ENCODE measurements at regions not wholly inside any gene's neighbourhood (a gene's known extent, or its start where the extent isn't known, plus 50 kb on each side); places are given as distances from the start of the nearest gene placed in this dataset.

DNA sequence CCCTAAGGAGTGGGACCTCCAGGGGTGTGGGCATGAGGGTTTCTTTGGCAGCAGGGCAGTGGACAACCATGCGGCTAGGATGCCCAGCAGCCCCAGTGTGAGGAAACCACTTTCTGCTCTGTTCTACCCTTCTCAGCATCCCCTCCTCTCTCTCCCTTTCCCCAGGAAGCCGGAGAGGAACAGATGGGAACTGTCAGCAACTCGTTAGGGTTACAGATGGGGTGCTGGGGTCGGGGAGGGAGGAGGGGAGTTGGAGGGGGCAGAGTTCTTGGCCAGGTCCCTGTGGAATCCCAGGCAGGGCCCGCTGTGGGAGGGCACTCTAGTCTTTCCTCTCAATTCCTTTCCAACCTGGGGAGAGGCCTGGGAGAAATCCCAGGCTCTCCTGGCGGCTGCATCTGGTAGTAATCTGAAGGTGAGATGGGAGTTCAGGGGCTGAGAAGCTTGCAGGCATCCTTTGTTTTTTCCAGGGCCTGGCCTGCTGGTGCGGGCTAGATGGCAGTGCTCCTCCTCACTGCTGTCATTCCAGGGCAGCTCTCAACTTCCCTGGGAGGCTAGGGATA lies 93.9 kb upstream of the CSF3R start:
- no peak for DNase-seq (ENCODE audit: low read depth)

DNA sequence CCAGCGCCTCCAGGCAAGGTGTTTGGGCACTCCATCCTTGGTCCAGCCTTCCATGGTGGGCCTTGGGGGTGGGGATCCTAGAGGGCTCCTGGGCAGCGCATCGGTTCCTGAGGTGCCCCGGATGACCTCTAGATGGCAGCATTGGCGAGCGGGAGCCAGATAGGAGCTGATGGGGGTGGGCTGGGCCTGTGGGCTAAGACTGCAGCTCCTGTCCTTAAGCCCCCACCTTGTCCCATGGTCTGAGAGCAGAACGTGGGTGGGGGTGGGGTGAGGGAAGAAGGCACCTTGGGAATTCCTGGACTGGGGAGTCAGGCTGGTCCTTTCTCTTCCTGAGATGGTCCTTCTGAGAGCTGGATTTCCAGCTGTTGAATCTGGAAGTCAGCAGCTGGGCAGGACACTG lies 93.4 kb upstream of the CSF3R start:
- peak; percentile 39 for DNase-seq (ENCODE audit: low read depth)

DNA sequence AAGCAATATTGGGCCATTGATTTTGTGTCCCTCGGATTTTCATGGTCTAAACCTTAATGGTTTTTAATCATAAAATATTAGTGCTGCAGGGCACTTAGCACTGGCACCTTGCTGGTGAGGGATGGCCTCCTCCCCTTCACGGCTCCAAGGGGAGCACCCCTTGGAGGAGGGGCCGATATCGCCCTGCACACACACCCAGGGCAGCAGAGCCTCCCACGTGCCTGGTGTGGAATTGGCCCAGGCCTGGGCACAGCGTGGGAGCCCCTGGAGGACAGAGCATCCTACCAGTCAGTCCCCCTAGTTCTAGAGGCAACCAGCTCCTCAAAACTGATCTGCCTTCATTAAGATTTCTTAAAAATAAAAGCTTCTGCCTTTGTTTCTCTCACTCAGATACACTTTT lies 90.7 kb upstream of the CSF3R start:
- DNase-seq (ENCODE audit: low read depth) = no peak

DNA sequence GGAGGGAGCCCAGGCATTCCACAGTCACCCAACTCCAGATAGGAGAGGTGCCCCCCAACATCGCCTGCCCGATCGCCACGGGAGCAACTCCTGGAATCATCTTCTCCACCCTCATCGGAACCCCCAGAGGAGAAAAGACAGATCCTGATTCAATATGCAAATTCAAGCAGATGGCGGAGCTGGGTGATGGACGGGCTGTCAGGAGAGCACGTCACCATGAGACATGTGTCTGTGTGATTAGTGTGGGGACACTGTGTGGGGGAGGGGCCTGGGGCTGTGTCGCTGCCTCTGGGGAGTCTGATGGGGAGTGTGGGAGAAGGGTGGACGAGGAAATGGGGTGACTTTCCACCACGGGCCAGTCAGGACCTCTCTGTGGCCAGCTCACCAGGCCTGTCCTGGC lies 90.2 kb upstream of the CSF3R start:
- no peak for DNase-seq (ENCODE audit: low read depth)

DNA sequence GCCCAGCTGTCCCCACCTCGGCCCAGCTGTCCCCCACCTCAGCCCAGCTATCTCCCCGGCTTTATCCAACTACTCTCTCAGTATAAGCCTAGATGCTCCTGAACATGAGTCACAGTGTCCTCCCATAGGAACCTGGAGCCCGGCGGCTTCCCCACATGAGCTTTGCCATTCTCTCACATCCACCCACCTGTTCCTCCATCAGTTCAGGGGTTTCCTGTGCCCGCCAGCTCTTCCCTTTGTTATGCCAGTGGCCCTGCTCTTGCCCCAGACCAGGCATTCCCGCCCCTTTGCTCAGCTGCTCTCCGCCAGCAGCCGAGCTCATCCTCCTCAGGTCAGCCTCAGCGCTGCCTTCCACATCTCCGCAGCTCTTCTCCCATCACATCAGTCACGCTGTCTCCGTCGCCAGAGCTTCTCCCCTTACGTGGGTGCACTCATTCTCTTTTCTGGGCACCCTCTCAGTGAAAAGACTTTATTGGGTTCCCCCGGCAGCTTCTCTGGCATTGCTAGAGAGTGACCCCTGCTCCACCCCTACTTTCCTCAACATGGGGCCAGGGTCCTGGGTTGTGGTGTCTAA lies 89.5 kb upstream of the CSF3R start:
- no peak for DNase-seq (ENCODE audit: low read depth)

DNA sequence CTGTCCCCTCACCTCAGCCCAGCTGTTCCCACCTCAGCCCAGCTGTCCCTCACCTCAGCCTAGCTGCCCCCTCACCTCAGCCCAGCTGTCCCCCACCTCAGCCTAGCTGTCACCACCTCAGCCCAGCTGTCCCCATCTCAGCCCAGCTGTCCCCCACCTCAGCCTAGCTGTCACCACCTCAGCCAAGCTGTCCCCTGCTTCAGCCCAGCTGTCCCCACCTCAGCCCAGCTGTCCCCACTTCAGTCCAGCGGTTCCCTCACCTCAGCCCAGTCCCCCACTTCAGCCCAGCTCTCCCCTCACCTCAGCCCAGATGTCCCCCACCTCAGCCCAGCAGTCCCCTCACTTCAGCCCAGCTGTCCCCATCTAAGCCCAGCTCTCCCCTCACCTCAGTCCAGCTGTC lies 88.4 kb upstream of the CSF3R start:
- no peak for DNase-seq (ENCODE audit: low read depth)

DNA sequence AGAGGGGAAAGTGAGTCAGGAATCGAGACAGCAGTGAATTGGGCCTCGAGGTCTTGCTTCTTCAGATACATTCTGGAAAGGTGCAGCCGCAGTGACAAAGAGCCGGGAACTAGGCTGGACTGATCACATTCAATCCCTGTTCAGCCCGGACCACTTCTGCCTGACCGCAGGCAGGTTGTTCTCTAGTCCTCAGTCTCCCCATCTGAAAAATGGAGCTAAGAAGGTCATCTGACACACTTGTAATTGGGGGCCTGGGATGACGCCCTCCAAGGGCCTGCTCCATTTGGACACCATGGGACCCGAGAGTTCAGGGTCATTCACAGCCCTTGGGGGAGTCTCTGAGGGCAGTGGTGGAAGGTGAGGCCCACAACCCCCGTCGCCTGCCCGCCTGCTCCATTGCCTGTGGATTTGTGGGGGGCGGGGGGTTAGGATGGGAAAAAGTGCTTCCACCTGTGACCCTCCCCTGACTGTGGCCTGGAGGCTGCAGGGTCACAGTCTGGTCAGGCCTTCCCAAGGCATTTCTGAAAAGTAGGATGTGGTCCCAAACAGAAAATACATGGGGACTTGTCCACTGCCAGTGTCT lies 87.9 kb upstream of the CSF3R start:
- DNase-seq (ENCODE audit: low read depth) = no peak

DNA sequence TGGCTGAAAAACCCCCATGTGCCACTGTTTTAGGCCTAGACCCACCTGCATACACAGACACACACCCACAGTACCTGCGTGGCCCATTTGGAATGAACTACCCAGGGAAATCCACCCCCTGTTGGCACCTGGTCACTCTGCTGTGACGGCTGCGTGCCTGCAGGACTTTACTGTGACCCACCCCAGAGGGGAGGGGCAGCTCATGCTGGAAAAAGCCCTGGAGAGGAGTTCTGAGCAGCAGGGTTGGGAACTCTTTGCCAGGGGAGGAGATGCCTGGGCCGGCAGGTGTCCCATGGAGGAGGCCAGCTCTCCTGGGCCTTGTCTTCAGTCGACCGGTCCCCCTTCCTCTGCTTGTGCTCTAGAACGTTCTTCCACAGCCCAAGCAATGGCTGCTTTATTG lies 87.3 kb upstream of the CSF3R start:
- DNase-seq (ENCODE audit: low read depth) = no peak

DNA sequence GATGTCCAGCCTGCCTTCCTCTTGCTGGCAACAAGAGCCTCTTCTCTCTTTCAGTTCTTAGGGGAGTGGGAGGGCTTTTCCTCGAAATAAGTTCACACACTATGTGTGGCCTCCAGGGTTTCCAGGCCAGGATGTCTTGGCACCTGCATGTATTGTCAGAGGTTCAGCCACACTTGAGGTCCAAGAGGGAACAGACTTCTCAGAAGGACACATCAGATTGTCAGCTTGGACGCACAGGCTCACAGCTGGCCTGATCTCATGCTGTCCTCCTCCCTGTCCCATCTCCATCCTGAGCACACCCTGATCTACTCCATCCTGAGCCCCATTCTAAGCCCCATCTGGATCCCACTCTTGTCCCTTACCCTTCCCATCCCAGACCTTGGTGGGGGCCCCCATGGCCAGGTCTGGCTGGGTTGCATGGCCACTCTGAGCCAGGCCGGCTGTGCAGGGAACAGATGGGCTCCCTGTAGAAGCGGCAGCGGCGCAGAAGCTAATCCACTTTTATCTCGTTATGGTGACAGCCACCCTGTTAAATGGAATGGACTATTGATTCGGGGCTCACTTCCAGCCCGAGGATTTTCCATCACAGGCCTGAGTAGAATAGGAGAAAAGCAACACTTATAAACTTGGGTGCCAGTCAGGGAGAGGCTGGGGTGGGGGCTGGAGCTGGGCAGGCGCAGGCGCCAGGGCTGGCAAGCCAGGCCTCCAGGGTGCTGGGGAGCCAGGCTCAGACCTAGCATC lies 85.1 kb upstream of the CSF3R start:
- no peak for DNase-seq (ENCODE audit: low read depth)

DNA sequence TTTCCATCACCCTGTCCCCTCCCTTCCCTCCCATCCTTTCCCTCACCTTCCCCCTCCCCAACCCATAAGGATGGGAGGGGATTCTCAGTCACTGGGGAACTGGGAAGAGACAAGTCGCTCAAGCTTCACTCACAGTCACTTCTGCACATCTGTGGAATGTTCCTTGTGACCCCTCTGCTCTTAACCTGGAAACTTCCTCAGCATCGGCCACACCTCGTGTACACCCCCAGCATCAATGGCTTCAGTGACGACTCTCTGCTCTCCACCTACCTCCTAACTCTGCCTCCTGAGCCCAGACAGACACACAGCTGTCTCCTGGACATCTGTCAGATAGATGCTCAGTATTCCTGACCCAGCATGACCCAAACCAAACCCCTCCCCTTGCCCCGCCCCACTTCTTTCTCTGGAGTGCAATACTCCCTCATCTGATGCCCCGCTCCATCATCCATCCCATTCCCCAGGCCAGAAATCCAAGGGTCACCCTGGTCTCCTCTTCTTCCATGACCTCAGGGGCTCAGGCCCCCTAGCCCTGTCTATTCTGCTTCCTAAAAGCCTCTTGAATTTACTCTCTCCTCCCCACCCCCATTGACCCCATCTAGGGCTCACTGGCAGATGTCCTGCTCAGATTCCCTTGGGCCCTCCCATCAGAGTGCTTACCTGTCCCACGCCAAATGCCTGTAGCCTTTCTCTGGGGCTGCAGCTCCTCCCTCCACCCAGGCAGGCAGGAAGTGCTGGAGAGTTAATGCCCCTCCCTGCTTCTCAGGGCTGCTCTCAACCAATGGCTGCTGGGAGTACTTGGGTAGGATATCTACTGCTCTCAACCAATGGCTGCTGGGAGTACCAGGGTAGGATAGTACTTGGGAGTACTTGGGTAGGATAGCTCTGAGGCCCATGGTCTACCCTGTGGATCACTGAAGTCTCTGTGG lies 83.1 kb upstream of the CSF3R start:
- DNase-seq (ENCODE audit: low read depth) = no peak

DNA sequence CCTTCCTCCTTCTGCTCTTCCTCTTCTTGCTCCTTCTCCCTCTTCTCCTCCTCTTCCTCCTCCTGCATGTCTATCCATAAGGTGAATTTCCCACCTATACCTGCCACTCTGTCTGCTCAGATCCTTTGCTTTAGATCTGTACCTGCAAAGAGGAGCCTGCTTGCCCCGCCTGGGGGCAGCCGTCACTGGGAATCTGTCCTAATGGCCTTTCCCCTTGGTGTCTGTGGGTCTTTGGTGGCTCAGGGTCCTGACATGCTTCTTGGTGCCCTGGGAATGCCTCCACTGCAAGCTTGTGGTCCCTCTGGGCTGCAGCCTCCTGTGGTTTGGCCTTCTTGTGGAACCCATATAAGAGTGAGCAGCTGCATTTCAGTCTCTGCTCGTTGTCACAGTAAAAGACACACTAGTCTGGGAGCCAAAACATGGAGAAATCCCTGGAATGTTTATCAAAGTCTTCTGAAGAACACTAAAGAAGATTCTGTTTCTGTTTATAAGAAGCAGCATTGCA lies 79.5 kb upstream of the CSF3R start:
- no peak for DNase-seq (ENCODE audit: low read depth)

DNA sequence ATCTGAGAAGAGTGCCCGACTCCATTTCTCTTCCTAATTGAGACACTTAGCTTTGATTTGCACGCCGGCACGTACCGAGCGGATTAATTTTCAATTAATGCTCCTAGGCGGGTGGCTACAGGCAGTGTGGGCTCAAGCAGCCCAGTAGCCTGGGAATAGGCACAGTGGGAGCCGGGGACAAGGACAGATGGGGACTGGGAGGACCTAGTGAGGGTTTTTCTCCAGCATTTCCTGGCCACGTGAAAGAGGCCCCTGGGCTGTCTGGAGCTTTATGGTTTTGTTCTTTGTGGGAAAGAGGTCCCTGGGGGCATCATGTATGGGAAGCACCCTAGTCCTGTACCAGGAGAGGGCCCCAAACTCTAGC lies 78.6 kb upstream of the CSF3R start:
- no peak for DNase-seq (ENCODE audit: low read depth)

DNA sequence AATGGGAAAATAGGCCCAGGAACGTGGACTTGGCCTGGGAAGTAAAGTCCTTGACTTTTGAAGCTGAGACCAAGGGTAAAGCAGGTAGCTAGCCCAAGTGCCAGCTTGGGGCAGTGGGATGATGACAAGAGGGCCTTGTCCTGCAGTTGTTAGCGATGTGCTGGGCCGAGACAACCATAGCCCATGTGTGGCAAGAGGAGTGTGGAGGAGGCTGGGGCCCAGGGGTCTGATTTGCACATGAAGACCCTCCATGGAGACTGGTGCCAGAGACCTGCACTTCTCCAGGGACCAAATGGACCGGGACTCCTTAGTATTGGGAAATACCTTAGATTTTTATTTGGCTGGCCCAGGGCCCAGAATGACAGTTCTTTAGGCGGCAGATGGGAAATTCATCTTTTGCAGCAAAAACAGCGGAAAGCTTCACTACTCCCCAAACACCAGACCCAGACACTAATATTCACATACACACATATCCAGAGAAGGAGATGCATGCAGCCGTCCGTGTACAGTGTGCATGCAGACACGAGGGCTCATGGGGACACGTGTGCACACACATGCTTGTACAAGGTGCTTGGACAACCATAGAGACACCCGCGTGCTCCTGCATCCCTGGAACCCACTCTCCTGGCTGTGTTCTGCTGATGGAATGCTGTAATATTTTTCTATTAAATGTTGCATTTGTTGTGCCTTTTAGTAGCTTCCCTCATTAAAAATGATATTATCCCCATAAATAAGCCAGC lies 78.1 kb upstream of the CSF3R start:
- no peak for DNase-seq (ENCODE audit: low read depth)

DNA sequence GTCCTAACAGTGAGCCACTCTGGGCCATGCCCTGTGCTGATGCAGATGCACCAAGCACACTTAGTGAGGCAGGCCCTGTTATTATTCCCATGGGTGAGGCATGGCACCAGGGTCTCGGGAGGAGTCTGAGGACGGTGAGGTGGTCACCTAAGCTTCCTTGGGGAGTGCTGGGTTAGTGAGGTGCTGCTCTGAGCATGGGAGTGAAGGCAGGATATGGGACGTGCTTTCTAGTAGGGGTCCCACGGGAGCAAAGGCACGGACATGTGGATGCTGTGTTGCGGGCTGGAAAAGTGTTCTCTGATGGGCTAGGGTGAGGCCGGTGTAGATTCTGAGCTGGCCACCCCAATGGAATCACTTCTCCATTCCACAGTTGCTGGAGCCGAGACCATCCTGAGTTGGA lies 77.5 kb upstream of the CSF3R start:
- no peak for DNase-seq (ENCODE audit: low read depth)

DNA sequence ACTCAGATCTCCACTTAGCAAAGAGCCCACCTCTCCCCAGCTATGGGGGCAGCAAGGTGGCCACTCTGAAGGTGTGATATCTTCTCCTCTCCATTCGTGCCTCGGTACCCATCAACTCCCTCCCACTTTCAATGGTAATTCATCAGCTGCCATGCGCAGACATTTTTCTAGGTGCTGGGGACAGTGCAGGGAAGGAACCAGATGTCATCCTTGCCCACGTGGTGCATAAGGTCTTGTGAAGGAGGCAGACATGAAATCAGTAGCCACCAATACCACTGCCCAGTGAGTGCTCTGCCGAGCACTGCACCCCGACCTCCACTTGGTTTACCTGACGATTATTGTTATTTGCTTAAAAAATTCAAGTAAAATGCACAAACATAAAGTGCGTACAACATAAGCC lies 76.3 kb upstream of the CSF3R start:
- no peak for DNase-seq (ENCODE audit: low read depth)

DNA sequence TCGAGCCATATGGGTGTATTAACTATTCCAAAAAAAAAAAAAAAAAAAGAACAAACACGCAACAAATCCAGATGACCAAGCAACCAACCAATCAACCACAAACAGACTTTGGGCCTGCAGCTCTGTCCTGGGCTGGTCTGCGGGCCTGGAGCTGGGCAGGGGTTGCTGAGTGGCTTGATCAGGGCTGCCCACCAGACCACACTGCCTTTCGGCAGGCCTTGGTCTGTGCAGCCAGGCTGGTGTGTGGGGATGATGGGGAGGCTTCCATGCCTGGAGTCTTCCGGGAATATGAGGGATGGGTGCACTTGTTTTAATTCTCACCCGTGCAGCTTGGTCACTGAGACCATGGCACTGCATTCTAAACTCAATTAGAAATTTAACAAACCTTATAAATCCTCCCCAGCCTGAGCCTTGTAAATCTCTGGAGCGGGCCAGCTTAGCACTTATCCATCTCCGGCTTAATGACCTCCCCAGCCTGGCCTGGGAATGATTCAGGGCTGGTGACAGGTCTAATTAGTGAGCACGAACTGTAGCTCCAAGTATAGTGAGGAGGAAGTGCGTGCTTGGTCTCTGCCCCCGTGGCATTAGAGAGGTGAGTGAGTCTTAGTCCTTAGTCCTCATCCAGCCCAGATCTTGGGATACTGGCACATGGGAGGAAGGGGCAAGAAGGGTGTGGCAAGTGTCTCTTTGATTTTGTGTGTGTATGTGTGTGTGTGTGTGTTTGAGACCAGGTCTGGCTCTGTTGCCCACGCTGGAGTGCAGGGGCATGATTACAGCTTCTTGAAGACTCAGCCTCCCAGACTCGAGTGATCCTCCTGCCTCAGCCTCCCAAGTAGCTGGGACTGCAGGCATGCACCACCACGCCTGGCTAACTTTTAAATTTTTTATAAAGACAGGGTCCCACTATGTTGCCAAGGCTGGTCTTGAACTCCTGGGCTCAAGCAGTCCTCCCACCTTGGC lies 74.6 kb upstream of the CSF3R start:
- no peak for DNase-seq (ENCODE audit: low read depth)

DNA sequence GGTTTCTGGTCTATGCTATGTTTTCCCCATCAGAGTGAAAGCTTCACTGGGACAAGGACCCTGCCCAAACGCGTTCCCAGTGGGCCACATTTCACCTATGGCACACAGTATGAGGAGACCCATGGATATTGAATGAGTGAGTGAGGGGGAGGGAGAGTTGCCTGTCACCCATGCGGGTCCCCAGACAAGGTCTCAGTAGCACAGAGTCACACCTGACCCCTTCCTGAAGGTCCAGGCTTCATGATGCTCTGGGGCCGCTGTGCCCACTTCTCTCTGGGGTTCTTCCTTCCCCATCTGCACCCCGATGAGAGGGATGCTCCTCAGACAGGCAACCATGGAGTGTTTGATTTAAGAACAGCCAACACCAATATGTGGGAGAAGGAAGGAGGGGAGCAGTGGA lies 72.3 kb upstream of the CSF3R start:
- no peak for DNase-seq (ENCODE audit: low read depth)

DNA sequence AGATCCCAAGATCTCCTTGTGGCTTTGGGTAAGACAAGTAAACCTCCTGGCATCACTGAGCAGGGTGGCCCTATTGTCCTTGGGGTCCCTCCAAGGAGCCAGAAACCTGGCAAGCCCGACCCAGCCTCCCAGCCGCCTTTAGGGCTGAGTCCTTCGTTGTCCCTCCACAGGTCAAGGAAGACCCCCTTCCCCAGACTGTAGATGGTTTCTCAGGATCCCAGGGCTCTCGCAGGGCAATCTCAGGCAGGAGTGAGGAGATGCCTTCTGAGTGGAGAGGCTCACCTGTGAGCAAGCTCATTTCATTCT lies 71.6 kb upstream of the CSF3R start:
- no peak for DNase-seq (ENCODE audit: low read depth)

DNA sequence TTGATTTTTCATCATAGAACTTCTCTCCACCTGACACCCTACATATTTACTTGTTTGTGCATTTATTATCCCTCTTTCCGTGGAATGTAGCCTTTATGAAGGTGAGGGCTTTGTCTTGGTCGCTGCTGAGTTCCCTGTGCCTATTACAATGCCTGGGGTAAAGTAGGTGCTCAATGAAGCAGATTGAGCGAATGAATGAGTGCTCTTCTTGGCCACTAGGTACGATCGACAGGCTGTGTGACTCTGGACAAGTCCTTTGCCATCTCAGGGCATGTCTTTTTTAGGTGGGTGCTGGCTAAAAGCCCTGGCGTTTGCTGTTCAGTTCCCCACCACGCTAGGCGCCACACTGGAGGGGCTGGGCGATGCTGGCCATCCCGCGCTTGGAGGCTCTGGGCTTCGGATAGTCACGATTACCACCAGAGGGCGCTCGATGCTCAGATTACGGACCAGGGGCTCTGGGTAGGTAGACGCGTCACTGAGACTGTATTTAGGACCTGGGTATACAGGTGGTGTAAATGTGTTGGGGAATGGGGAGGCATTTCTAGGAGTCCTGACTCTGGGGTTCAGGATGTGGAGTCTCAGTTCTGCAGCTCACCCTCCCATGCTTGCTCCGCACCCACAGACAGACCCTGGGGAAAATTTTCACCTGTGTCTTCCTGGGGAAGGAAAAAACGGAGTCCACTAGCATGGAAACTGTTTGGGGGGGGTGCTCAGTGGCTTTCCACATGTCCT lies 71.0 kb upstream of the CSF3R start:
- peak; percentile 54 for DNase-seq (ENCODE audit: low read depth)

DNA sequence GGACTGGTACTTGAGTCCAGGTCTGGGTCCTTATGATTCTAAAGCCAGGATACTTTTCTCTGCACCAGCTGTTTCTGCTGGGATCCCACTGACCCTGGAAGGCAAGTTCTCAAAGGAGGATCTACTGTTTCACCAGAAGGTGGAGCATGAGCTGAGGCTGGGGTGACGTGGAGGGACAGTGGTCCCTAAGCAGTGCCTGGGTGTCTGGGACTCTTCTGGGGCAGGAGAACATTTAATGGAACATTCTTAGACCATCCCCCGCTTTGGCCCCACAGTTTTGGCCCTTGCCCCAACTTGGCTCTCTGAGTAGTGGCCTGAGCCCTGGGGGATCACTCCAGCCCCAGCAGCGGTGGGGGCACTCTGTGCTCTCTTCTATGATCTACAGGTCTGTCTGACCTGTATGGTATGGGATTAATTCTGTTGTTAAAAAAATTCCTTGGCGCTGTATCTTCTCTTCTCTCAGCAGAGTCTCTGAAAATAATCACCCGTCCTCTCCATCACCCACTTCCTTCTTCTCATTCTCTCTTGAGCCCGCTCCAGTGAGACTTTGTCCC lies 60.3 kb upstream of the CSF3R start:
- DNase-seq (ENCODE audit: low read depth) = no peak
